NCI-H1105 (cell line): ENCODE measurements at regions not wholly inside any gene's neighbourhood (a gene's known extent, or its start where the extent isn't known, plus 50 kb on each side); places are given as distances from the start of the nearest gene placed in this dataset.

Experiments used
- DNase-seq: peaks from one replicate; lab custom pipeline; 2025; lab: John Stamatoyannopoulos, UW

- no peak for DNase-seq
Observed at GRCh38 chr5:23084815-23085214, 231.7 kb upstream of the CDH12 start.

DNA sequence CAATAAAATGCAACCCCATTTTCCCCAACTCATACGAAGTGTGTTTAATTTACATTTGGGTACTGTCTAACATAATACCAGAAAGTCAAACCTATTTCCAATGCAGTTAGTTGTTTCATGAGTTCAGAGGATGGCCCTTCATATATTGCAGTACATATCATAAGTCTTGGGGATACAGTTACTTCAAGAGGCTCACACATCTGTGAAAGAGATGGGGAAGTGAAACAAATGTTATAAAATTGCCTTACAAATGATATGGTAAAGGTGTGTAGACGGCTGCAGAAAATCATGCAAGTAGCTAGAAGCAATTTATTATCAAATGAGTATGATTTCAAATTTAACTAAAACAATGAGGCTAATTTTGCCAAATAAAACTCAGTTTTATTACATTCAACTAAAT lies 219.0 kb upstream of the CDH12 start:
- no peak for DNase-seq

GRCh38 chr5:23071682-23072081 lies 218.5 kb upstream of the CDH12 start:
- DNase-seq, result no peak

GRCh38 chr5:23064710-23065109 lies 211.6 kb upstream of the CDH12 start:
- no peak for DNase-seq

- no peak for DNase-seq
Observed at GRCh38 chr5:23053846-23054245, 200.7 kb upstream of the CDH12 start.

GRCh38 chr5:23042226-23042625 lies 189.1 kb upstream of the CDH12 start:
- DNase-seq, result no peak

DNA sequence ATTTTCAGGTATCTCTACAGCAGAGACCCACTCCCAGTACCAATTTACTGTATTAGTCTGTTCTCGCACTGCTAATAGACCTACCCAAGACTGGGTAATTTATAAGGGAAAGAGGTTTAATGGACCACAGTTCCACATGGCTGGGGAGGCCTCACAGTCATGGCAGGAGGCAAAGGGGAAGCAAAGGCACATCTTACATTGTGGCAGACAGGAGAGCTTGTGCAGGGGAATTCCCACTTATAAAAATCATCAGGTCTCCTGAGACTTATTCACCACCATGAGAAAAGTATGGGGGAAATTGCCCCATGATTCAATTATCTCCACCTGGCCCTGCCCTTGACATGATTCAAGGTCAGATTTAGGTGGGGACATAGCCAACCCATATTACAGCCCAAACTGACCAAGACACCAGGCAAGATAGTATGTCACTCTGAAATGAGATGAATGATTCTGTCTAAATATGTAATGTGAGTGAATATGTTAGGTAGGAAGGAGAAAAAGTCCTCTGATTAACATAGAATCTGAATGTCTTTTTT lies 182.5 kb upstream of the CDH12 start:
- DNase-seq, result no peak

GRCh38 chr5:23033864-23034263 lies 180.7 kb upstream of the CDH12 start:
- DNase-seq, result no peak

DNA sequence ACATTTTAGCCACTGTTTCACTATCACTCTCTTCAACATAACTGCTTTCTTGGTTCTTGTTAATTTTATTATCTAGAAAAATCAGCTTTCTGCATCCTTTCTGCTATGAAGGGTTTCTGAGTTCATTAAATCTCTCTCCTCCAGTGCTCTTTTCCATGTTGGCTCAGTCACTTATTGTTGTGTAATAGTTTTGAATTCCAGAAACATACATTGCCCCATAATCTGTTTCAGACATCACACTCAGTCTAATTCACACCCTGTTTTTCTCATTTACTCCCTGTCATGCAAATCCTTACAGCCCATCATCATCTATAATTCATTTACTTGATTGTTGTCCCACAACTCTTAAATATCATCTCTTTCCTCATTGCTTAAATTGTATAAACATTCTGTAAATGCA lies 176.1 kb upstream of the CDH12 start:
- DNase-seq, result no peak

DNA sequence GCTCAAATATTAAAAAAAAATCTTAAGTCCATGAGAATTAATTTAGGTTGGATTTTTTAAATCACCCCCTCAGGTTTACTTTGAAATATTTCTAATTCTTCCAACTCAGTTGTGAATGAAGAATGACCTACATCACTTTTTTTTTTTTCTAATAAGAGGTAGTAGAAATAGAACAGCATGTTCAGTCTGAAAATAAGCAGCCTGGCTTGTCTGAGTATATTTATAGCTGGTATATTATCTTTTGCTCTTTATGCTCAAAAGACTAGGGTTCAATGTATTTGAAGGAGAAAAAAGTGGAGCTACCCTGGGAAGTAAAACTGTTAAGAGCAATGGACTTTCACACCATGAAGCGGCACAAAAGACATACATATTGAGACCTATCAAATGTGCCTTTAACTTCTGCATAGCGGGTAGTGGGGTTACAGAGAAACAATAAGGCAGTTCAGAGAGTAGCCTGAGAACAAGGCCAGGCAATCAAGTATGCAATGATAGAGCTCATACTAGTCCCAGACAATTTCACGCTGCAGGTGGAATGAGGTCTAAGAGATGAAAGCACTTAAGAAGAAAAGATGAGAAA lies 175.4 kb upstream of the CDH12 start:
- no peak for DNase-seq

DNA sequence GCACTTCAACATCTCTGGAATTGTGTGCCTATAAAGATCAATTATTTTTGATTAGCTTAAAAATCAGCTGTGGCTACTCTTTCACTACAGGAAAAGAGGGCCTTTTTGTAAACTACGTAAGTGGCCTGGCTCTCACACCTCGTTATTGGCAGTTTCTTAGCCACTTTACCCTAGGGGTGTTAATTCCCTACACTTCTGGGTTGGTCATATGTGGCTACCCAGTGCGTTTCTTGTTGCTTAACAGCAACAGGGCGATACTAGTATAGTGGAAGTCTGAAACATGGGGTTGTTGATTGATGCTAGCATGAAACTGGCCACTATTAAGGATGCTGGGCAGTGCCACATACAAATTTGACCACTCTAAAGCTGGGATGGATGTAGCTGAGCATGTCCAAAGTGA lies 174.7 kb upstream of the CDH12 start:
- no peak for DNase-seq

DNA sequence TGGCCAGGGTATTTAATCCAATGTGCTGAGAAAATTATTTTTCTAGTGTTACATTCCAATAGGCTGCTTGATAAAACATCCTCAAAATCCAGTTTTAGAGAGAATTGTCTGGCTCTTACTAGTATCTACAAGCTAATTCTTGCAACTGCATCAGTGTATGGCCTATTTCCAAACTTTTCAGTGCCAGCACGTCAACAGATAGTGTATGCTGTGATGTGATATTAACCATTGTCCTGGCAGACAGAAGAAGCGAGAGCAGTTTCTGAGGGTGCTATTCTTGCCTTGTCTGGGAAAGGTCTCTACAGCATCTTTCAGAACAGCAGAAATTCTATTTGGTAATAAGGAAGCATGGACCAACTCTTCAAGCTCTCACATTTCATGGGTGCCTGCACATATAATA lies 174.2 kb upstream of the CDH12 start:
- DNase-seq, result no peak

- no peak for DNase-seq
Observed at GRCh38 chr5:23026252-23027170, 173.4 kb upstream of the CDH12 start.

- no peak for DNase-seq
Observed at GRCh38 chr5:23025629-23026233, 172.6 kb upstream of the CDH12 start.

DNA sequence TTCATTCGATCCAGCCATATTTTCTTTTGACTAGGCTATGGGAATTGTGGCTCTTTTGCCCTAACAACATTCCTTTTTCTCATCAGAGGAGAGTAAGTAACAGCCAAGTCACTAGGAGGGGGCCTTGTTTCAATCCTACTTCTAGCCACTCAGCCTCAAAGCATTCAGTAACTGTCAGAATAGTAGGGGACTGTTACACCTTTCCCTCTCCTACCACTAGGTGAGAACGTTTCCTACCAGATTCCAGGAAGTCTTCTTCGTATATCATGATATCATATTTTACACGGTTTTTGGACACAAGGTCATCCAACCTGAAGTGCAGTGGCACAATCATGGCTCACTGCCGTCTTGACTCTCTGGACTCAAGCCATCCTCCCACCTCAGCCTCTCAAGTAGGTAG lies 171.3 kb upstream of the CDH12 start:
- DNase-seq, result no peak

GRCh38 chr5:23014825-23015224 lies 161.7 kb upstream of the CDH12 start:
- DNase-seq, result no peak

GRCh38 chr5:23014266-23014665 lies 161.1 kb upstream of the CDH12 start:
- peak; percentile 35 for DNase-seq

DNA sequence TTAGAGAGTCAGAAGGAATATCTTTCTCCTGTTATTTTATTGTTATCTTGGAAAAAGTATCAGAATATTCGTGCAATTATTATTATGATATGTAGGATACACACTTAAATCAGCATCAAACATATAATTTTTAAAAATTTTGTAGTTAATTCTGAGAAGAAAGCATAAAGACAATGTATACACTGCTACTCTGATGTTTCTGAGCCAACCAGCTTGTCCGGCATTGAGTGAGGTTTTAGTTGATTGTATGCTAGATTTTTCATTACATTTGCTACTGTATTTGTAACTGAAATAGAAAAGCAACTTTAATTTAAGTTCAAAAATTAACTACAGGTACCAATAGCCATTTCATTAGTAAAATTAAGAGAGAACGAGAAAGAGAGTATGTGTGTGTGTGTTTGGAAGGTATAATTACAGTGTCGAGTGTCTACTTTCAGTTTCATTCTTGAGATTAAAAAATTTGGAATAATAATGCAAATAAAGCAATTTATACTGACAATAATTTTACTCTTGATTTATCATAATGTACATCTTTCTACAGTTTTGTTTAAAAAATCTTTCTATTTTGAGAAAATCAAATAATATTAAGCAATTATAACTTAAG lies 160.4 kb upstream of the CDH12 start:
- DNase-seq, result no peak

DNA sequence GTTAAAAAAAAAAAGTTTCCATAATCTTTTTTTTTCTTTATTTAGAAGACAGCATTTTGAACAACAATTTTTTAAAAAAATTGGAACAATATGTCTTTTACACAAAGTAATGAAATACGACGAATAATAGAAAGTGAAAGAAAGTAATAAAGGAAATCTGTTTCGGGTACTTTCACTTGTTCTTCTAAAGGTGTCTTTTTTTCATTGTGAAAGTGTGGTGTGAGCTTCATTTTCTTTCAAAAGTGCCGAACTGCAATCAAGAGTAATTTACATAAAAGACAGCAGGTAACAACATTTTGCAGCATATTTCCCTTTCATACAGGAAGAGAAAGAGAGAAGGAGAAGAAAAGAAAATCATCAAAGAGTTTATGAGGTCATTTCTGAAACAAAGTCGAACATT lies 159.7 kb upstream of the CDH12 start:
- no peak for DNase-seq

- DNase-seq, result no peak
Observed at GRCh38 chr5:23007762-23008161, 154.6 kb upstream of the CDH12 start.

DNA sequence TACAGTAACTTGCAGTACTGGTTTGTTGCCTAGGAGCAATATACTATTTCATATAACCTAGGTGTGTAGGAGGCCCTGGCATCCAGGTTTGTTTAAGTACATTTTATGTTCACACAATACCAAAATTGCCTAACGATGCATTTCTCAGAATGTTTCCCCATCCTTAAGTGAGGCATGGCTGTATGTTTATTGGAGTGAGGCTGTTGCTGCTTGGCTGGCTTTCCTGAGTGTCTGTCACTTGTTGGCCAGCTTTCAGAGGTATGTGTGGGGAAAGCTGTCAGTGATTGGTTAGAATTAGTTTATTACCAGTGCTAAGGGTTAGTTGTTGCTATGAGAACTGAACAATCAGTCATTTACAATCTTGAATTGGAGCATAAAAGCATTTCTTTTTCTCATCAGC lies 154.1 kb upstream of the CDH12 start:
- no peak for DNase-seq

GRCh38 chr5:23001120-23001519 lies 148.0 kb upstream of the CDH12 start:
- DNase-seq, result no peak

- no peak for DNase-seq
Observed at GRCh38 chr5:22998774-22999173, 145.6 kb upstream of the CDH12 start.
